NCI-H2196 (cell line): ENCODE measurements at regions not wholly inside any gene's neighbourhood (a gene's known extent, or its start where the extent isn't known, plus 50 kb on each side); places are given as distances from the start of the nearest gene placed in this dataset.
"Not testable (repeated sequence)": the region's sequence is repeated elsewhere in the genome, so short reads cannot be mapped to it uniquely, and the experiment has no call there.

Experiments
- DNase-seq: peaks from one replicate; lab custom pipeline; 2025; ENCODE audit not compliant: unreplicated experiment; lab: John Stamatoyannopoulos, UW

DNA sequence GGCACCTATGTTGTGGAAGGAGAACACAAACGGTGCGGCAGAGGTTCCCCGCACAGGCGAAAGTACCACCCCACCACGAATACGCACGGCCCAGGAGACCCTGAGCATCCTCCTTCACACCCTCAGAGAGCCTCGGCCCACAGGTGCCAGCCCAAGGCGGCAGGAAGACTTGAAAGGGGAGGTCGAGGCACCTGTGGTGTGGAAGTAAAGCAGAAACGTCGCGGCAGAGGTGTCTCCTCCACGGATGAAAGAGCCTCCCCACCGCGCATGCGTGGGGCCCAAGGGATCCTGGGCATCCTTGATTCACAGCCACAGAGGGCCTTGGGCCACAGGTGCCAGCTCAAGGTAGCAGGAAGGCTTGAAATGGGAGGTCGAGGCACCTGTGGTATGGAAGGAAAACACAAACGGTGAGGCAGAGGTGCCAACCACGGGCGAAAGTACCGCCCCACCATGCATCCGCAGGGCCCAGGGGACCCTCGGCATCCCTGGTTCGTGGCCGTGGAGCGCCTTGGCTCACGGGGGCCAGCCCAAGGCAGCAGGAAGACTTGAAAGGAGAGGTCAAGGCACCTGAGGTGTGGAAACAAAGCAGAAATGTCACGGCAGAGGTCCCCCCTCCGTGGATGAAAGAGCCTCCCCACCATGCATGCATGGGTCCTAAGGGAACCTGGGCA lies 380.1 kb downstream of the ALG10 start:
- no peak for DNase-seq

DNA sequence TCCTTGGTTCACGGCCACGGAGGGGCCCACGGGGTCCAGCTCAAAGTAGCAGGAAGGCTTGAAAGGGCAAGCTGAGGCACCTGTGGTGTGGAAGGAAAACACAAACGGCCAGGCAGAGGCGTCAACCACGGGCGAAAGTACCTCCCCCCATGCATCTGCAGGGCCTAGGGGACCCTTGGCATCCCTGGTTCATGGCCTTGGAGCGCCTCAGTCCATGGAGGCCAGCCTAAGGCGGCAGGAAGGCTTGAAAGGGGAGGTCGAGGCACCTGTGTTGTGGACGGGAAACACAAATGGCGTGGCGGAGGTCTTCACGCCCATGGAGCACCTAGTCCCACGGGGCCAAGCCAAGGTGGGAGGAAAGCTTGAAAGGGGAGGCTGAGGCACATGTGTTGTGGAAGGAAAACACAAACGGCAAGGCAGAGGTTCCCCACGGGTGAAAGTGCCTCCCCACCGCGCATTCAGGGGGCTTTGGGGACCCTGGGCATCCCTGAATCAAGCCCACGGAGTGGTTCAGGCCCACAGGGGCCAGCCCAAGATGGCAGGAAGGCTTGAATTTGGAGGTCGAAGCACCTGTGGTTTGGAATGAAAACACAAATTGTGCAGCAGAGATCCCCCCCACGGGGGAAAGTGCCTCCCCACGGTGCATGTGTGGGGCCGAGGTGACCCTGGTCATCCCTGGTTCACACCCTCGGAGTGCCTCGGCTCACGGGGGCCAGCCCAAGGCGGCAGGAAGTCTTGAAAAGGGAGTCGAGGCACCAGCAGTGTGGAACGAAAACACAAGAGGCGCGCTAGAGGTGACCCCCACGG lies 380.8 kb downstream of the ALG10 start:
- DNase-seq = no peak

DNA sequence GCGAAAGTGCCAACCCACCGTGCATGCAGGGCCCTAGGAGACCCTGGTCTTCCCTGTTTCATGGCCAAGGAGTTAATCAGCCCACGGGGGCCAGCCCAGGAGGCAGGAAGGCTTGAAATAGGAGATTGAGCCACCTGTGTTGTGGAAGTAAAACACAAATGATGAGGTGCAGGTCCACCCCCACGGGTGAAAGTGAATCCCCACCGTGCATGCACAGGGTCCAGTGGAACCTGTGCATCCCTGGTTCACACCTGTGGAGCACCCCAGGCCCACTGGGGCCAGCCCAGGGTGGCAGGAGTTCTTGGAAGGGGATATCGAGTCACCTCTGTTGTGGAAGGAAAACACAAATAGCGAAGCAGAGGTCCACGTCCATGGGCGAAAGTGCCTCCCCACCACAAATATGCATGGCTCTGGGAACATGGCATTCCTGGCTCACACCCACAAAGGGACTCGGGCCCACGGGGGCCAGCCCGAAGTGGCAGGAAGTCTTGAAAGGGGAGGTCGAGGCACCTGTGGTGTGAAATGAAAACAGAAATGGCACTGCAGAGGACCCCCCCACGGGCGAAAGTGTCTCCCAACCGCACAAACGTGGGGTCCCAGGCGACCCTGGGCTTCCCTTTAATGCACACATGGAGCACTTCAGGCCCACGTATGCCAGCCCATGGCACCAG lies 381.5 kb downstream of the ALG10 start:
- DNase-seq = no peak

DNA sequence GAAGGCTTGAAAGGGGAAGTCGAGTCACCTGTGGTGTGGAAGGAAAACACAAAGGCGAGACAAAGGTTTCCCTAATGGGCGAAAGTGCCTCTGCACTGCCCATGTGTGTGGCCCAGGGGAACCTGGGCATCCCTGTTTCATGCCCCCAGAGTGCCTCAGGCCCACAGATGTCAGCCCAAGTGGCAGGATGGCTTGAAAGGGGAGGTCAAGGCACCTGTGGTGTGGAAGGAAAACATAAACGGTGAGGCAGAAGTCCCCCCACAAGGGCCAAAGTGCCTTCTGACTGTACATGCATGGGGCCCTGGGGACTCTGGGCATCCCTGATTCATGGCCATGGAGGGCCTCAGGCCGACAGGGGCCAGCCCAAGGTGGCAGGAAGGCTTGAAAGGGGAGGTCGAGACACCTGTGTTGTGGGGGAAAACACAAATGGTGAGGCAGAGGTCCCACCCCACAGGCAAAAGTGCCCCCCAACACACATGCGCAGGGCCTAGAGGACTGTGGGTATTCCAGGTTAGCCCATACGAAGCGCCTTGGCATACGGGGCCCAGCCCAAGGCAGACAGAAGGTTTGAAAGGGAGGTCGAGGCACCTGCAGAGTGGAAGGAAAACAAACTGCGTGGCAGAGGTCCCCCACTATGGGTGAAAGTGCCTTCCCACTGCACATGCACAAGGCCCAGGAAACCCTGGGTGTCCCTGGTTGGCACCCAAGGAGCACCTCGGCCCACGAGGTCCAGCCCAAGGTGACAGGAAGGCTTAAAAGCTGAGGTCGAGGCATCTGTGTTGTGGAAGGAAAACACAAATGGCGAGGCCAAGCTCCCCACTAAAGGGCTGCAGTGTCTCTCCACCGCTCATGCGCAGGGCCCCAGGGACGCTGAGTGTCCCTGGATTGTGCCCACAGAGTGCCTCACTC lies 382.3 kb downstream of the ALG10 start:
- no peak for DNase-seq

DNA sequence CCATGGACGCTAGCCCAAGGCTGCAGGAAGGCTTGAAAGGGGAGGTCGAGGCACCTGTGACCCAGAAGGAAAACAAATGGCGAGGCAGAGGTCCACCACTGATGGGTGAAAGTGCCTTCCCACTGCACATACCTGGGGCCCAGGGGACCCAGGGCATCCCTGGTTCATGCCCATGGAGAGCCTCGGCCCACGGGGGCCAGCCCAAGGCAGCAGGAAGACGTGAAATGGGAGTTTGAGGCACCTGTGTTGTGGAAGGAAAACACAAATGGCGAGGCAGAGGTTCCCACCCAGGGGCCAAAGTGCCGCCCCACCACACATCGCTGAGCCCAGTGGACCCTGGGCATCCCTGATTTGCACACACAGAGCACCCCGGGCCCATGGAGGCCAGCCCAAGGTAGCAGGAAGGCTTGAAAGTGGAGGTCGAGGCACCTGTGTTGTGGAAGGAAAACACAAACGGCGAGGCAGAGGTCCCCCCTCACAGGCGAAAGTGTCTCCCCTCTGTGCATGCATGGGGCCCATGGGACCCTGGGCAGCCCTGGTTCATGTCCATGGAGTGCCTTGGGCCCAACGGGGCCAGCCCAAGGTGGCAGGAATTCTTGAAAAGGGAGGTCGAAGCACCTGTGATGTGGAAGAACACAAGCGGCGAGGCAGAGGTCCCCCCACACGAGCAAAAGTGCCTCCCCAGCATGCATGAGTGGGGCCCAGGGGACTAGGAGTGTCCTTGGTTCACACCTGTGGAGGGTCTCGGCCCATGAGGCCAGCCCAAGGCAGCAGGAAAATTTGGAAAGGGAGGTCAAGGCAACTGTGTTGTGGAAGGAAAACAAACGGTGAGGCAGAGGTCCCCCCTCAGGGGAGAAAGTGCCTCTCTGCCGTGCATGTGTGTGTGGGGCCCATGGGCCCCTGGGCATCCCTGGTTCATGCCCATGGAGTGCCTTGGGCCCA lies 383.3 kb downstream of the ALG10 start:
- DNase-seq = no peak

DNA sequence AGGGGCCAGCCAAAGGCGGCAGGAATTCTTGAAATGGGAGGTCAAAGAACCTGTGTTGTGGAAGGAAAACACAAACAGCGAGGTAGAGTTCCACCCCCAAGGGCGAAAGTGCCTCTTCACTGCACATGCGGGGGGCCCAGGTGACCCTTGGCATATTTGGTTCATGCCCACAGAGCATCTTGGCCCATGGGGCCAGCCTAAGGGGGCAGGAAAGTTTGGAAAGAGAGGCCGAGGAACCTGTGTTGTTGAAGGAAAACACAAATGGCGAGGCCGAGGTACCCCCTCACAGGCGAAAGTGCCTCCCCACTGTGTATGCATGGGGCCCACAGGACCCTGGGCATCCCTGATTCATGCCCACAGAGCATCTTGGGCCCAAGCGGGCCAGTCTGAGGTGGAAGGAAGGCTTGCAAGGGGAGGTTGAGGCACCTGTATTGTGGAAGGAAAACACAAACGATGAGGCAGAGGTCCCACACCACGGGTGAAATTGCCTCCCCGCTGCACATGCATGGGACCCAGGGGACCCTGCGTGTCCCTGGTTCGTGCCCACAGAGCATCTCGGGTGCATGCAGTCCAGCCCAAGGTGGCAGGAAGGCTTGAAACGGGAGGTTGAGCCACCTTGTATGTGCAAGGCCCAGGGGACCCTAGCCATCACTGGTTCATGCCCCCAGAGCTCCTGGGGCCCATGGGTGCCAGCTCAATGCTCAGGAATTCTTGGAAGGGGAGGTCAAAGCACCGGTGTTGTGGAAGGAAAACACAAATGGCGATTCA lies 384.1 kb downstream of the ALG10 start:
- DNase-seq = no peak

DNA sequence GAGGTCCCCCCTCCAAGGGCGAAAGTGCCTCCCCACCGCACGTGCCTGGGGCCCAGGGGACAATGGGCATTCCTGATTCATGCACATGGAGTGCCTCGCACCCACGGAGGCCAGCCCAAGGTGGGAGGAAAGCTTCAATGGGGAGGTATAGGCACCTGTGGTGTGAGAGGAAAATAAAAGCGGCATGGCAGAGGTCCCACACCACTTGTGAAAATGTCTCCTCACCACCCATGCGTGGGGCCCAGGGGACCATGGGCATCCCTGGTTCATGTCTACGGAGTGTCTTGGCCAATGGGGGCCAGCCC lies 384.7 kb downstream of the ALG10 start:
- no peak for DNase-seq

DNA sequence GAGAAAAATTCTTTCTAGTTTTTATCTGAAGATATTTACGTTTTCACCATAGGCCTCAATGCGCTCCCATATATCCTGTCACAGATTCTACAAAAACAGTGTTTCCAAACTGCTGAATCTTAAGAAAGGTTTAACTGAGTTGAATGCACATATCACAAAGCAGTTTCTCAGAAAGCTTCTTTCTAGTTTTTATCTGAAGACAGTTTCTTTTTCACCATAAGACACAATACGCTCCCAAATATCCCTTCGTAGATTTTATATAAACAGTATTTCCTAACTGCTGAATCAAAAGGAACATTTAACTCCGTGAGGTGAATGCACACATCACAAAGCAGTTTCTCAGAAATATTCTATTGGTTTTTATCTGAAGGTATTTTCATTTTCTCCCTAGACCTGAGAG lies 385.5 kb downstream of the ALG10 start:
- no peak for DNase-seq

DNA sequence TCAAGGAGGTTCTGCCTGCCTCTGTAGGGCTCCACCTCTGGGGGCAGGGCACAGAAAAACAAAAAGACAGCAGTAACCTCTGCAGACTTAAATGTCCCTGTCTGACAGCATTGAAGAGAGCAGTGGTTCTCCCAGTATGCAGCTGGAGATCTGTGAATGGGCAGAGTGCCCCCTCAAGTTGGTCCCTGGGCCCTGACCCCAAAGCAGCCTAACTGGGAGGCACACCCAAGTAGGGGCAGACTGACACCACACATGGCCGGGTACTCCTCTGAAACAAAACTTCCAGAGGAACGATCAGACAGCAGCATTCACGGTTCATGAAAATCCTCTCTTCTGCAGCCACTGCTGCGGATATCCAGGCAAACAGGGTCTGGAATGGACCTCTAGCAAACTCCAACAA lies 409.2 kb downstream of the ALG10 start:
- not testable (repeated sequence) for DNase-seq
